Esophagus squamous epithelium (tissue), 5 donors: ENCODE measurements at regions not wholly inside any gene's neighbourhood (a gene's known extent, or its start where the extent isn't known, plus 50 kb on each side); places are given as distances from the start of the nearest gene placed in this dataset.

ENCODE experiments used
- DNase-seq: peaks from one replicate; lab custom pipeline; 2025; lab: John Stamatoyannopoulos, UW
- H3K27ac ChIP-seq, 4 donors: fragments of 200-600 bp; sonication (generic); one replicate each; pipeline ENCODE4 v1.5.1; 2016 to 2019; ENCODE audit warnings: mild to moderate bottlenecking in 1 of 4
- H3K27me3 ChIP-seq, 4 donors: fragments of 200-600 bp; sonication (generic); 1 replicate in 3 of 4; 2 replicates in 1 of 4; pipeline versions ENCODE4 v1.5.1 to v1.6.0; 2017 to 2021; ENCODE audit warnings: antibody characterized with exemption in 1 of 4
- H3K36me3 ChIP-seq, 3 donors: fragments of 200-600 bp; sonication (generic); one replicate each; pipeline ENCODE4 v1.5.1; 2016 to 2019
- H3K4me1 ChIP-seq, 3 donors: fragments of 200-600 bp; sonication (generic); one replicate each; pipeline ENCODE4 v1.5.1; 2017 to 2019
- H3K4me3 ChIP-seq, 4 donors: fragments of 200-600 bp; sonication (generic); 1 replicate in 3 of 4; 2 replicates in 1 of 4; pipeline ENCODE4 v1.5.1; 2016 to 2019; ENCODE audit warnings: mild to moderate bottlenecking in 2 of 4, moderate library complexity in 1 of 4
- H3K9me3 ChIP-seq, 3 donors: fragments of 200-600 bp; sonication (generic); one replicate each; pipeline ENCODE4 v1.5.1; 2016 to 2019
- CTCF ChIP-seq, 6 experiments: fragments of 450-650 bp in 4 of 6; fragments of 200-600 bp in 2 of 6; sonication (generic) in 2 of 6; IDR thresholded peaks; one replicate each; pipeline ENCODE4 v1.5.1; 2016 to 2019; ENCODE audit warnings: antibody characterized with exemption in 6 of 6, mild to moderate bottlenecking in 4 of 6, moderate library complexity in 4 of 6
- POLR2A ChIP-seq, 4 donors: fragments of 450-650 bp; IDR thresholded peaks; one replicate each; pipeline ENCODE4 v1.6.1; 2017; ENCODE audit warnings: antibody characterized with exemption in 4 of 4, mild to moderate bottlenecking in 4 of 4, moderate library complexity in 3 of 4
- WGBS, 2 donors: methylation state at CpG; one replicate each; pipeline ENCODE4 v1.1.5; 2018; 5-methylcytosine and 5-hydroxymethylcytosine counted together
- intact Hi-C: fragments of 100-400 bp; cut with DNase I; formaldehyde crosslinking; loops from one replicate; pipeline ENCODE4 v1.15.0; 2022
- donor health status: DM: yes; HTN: yes; CAD: no.

DNA sequence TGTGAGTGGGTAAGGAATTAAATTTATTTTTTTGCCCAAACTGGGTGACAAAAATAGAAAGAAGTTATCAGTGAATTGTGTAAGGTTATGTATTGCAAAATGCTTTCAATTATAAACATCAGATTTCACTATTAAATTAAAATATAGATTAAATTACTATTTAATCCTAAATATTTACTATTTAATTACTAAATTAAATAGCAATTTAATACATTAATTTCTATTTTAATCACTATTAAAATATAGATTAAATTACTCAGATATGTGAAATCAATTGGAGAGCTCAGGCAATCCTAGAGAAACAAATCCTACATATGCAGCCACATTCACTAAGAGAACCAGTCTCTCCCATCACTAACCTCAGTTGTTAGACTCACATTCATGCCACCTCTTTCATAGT lies 2075.8 kb downstream of the MRPL39 start:
- Histone ChIP-seq H3K27ac (no peak overlapping the region), H3K4me3 (no peak overlapping the region), H3K4me1 (no peaks in the 10 kb centered on the region), H3K27me3 (no peaks in the 10 kb centered on the region), H3K9me3 (peaks cover 0 to 4% (median 0%) of the 10 kb centered on the region in 3 donors), H3K36me3 (no peaks in the 10 kb centered on the region)
- intact Hi-C loops = no loop called here
- no peak for DNase-seq
- TF ChIP-seq CTCF (IDR thresholded peaks at IDR 0.05) = no peak
- no peak for TF ChIP-seq POLR2A (IDR thresholded peaks at IDR 0.05)

DNA sequence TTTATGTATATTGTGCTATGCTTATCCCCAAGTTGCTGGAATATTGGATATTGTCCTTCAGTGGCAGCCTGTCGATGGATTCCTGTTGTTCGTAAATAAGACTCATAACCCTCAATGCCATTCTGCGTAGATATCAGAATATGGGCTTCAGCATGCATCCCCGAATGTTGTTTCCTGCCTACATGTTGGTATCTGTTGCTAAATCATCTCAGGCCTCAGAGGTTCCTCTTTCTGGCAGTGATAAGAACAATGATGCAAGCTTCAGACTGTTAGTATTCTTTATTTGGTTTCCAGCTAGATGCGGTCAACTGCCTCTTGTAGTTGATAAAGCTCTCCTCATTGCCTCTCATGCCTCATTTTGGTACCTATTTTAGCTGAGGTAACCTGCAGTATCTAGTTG lies 2082.6 kb downstream of the MRPL39 start:
- Histone ChIP-seq H3K27me3 (no peaks in the 10 kb centered on the region), H3K27ac (no peak overlapping the region), H3K4me3 (no peak overlapping the region), H3K36me3 (no peaks in the 10 kb centered on the region), H3K4me1 (no peaks in the 10 kb centered on the region), H3K9me3 (no peaks in the 10 kb centered on the region)
- intact Hi-C loops = no loop called here
- DNase-seq = no peak
- 67 to 78% methylated on average over 5 of the region's 5 CpGs for WGBS, 2 donors
- no peak for TF ChIP-seq CTCF (IDR thresholded peaks at IDR 0.05)
- TF ChIP-seq POLR2A (IDR thresholded peaks at IDR 0.05) = no peak

DNA sequence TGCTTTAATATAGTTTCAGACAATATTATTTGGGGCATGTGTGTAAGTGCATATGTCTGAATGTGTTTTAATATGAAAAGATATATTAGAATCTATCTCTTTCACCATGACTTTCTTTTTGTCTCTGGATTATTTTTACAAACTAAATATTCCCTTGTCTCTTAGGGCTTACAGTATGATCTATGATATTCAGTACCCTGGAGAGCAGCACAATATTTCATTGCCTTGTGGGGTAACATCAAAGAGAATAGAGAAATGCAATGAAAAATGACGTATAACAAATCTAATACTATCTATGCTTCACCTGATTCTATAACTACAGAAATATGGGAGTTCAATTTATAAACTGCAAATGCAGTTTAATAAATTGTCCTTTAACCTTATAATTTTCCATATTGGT lies 2084.5 kb downstream of the MRPL39 start:
- intact Hi-C loops = no loop called here
- Histone ChIP-seq H3K36me3 (no peaks in the 10 kb centered on the region), H3K27me3 (no peaks in the 10 kb centered on the region), H3K4me3 (no peak overlapping the region), H3K27ac (no peak overlapping the region), H3K4me1 (no peaks in the 10 kb centered on the region), H3K9me3 (no peaks in the 10 kb centered on the region)
- DNase-seq = no peak
- no peak for TF ChIP-seq POLR2A (IDR thresholded peaks at IDR 0.05)
- no peak for TF ChIP-seq CTCF (IDR thresholded peaks at IDR 0.05)
- 63 to 79% methylated on average over 1 of the region's 1 CpG for WGBS, 2 donors

GRCh38 chr21:23507501-23507900 lies 2099.8 kb downstream of the MRPL39 start:
- H3K36me3 ChIP-seq = no peaks in the 10 kb centered on the region
- no peak for TF ChIP-seq CTCF (IDR thresholded peaks at IDR 0.05)
- TF ChIP-seq POLR2A (IDR thresholded peaks at IDR 0.05) = no peak
- DNase-seq = no peak

DNA sequence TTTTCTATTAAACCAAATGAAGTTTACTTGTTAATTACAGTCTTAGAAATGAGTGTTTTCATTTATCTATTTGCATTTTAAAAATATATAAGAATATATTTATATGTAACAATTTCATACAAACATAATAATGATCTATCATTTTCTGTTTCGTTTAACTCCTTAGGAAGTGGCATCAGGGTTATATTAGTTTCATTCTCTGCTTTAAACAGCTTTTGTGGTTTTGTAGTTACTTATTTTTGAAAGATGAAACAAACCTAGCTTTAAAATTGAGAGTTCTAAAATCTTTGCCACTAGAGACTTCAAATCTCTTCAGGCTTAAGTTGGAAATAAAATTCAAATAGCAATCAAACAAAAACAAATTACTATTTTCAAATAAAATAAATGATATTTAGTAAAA lies 2110.6 kb downstream of the MRPL39 start:
- TF ChIP-seq CTCF (IDR thresholded peaks at IDR 0.05) (no peak), POLR2A (IDR thresholded peaks at IDR 0.05) (no peak)
- Histone ChIP-seq H3K9me3 (peaks cover 0 to 6% (median 0%) of the 10 kb centered on the region in 3 donors), H3K27me3 (no peaks in the 10 kb centered on the region), H3K27ac (no peak overlapping the region), H3K4me3 (no peak overlapping the region), H3K36me3 (no peaks in the 10 kb centered on the region), H3K4me1 (no peaks in the 10 kb centered on the region)
- 46 to 55% methylated on average over 1 of the region's 1 CpG for WGBS, 2 donors
- DNase-seq = no peak
- intact Hi-C loops = no loop called here

More at GRCh38 chr21:23507501-23507900, 2099.8 kb downstream of the MRPL39 start:
- intact Hi-C loops = no loop called here
- WGBS, 2 donors = 80 to 88% methylated on average over 1 of the region's 1 CpG
- H3K27ac ChIP-seq = no peak overlapping the region
- H3K4me1 ChIP-seq = no peaks in the 10 kb centered on the region
- peaks cover 0 to 5% (median 0%) of the 10 kb centered on the region in 3 donors for H3K9me3 ChIP-seq
- no peaks in the 10 kb centered on the region for H3K27me3 ChIP-seq
- H3K4me3 ChIP-seq = no peak overlapping the region
